ENCODE measurements at regions not wholly inside any gene's neighbourhood (a gene's known extent, or its start where the extent isn't known, plus 50 kb on each side); places are given as distances from the start of the nearest gene placed in this dataset.

DNA sequence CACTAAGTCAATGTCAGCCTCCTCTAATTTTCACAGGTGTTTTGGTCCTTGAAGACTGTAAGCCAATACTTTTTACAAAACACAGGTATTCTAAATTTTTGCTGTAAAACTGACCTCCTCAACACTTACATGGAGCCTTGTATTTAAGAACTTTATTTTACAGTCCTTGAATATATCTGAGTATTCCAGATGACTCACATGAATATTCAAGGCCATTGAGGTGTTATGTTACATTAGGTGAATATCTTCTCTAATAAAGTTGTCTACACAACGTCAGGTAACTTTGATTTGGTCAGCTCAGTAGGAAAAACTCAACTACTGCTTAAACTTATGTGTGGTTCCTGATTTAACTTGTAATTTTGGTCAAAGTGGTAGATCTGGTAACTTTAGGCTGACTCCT, 254.2 kb downstream of the OLFM3 start:
- no peaks in the 10 kb centered on the region for H3K4me1 ChIP-seq
- intact Hi-C loops (cut with DNase I), result no loop called here
- no peaks in the 10 kb centered on the region for H3K36me3 ChIP-seq
- no peak for DNase-seq (ENCODE audit: extremely low spot score)
- TF ChIP-seq, protein P1, sequence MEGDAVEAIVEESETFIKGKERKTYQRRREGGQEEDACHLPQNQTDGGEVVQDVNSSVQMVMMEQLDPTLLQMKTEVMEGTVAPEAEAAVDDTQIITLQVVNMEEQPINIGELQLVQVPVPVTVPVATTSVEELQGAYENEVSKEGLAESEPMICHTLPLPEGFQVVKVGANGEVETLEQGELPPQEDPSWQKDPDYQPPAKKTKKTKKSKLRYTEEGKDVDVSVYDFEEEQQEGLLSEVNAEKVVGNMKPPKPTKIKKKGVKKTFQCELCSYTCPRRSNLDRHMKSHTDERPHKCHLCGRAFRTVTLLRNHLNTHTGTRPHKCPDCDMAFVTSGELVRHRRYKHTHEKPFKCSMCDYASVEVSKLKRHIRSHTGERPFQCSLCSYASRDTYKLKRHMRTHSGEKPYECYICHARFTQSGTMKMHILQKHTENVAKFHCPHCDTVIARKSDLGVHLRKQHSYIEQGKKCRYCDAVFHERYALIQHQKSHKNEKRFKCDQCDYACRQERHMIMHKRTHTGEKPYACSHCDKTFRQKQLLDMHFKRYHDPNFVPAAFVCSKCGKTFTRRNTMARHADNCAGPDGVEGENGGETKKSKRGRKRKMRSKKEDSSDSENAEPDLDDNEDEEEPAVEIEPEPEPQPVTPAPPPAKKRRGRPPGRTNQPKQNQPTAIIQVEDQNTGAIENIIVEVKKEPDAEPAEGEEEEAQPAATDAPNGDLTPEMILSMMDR (IDR thresholded peaks at IDR 0.05), result no peak
- TF ChIP-seq POLR2AphosphoS5 (IDR thresholded peaks at IDR 0.05), result no peak
- TF ChIP-seq POLR2A (IDR thresholded peaks at IDR 0.05; ENCODE audit: low read depth), result no peak
- no peak for TF ChIP-seq EP300 (IDR thresholded peaks at IDR 0.05)
- WGBS, result 95% methylated on average over 1 of the region's 1 CpG
- H3K27me3 ChIP-seq, result no peaks in the 10 kb centered on the region
- H3K27ac ChIP-seq (replicated peaks in 1 of 4), result no peak overlapping the region
- no peaks in the 10 kb centered on the region for H3K9me3 ChIP-seq
- no peak overlapping the region for H3K4me3 ChIP-seq

DNA sequence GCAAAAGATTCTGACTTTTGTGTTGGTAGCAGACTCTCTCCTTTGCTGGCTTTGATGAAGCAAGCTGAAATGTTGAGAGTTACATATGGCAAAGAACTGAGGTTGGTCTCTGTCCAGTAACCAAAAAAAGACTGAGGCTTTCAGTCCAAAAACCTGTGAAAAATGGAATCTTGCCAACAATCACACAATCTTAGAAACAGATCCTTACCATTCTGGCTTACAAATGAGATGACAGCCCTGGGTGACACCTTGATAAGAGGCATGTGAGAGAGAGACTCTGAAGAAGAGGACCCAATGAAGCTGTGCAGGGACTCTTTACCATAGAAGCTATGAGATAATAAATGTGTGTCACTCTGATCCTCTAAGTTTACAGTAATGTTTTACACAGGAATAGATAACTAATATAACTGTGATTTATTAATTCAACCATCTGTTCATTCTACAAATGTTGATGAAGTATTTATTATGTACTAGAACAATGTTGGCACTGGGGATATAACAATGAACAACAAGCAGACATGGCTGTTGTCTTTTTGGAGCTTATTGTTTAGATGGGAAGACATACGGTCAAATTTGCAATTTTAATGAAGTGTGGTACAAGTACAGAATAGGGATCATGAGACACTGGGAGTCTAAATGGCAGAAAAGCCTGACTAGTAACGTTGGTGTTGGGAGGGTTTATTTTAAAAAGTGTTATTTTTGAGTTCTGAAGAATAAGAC, 251.0 kb downstream of the OLFM3 start:
- no peak for DNase-seq (ENCODE audit: extremely low spot score)
- Histone ChIP-seq H3K36me3 (no peaks in the 10 kb centered on the region), H3K9me3 (no peaks in the 10 kb centered on the region), H3K27ac (replicated peaks in 1 of 4) (no peak overlapping the region), H3K4me3 (no peak overlapping the region), H3K27me3 (no peaks in the 10 kb centered on the region), H3K4me1 (no peaks in the 10 kb centered on the region)
- TF ChIP-seq, protein P1 (IDR thresholded peaks at IDR 0.05), result no peak
- TF ChIP-seq POLR2A (IDR thresholded peaks at IDR 0.05; ENCODE audit: low read depth) (no peak), EP300 (IDR thresholded peaks at IDR 0.05) (no peak)
- 37% methylated on average over 2 of the region's 2 CpGs for WGBS
- intact Hi-C loops (cut with DNase I), result no loop called here

DNA sequence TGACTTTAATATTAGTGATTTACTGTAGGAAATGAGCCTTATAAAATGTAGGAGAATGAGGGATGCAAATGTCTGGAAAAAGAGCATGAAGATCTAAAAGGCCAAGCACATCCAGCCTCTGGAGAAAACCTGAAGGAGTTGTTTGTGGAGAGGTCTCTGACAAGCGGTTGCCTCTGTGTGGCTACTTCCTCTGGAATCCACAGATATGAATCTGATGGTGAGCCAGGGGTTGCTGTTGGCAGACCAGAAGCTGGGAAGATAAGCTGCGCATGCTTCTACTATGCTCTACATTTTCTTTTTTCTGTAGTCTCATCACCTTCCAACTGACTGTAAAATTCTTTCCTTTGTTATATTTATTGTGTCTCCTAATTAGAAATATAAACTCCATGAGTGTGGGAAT, 248.6 kb downstream of the OLFM3 start:
- intact Hi-C loops (cut with DNase I), result no loop called here
- 66% methylated on average over 2 of the region's 2 CpGs for WGBS
- H3K9me3 ChIP-seq, result peaks cover 0 to 8% (median 0%) of the 10 kb centered on the region in 4 donors
- no peak overlapping the region for H3K27ac ChIP-seq (replicated peaks in 1 of 4)
- TF ChIP-seq POLR2A (IDR thresholded peaks at IDR 0.05; ENCODE audit: low read depth) (no peak), POLR2AphosphoS5 (IDR thresholded peaks at IDR 0.05) (no peak), EP300 (IDR thresholded peaks at IDR 0.05) (no peak)
- TF ChIP-seq, protein P1 (IDR thresholded peaks at IDR 0.05), result no peak
- DNase-seq (ENCODE audit: extremely low spot score), result no peak
- H3K4me3 ChIP-seq, result no peak overlapping the region
- no peaks in the 10 kb centered on the region for H3K4me1 ChIP-seq
- no peaks in the 10 kb centered on the region for H3K27me3 ChIP-seq
- H3K36me3 ChIP-seq, result no peaks in the 10 kb centered on the region

Small RNAs in the stretch of these regions (small RNA-seq; reads per million reads assigned to genes)
- gene RNU6-965P, result 0 reads per million in 3 donors
